ENCODE measurements at regions not wholly inside any gene's neighbourhood (a gene's known extent, or its start where the extent isn't known, plus 50 kb on each side); places are given as distances from the start of the nearest gene placed in this dataset.
A peak's percentile ranks its signal among the peaks of the same experiment; 100 is the strongest.
"Not testable (repeated sequence)": the region's sequence is repeated elsewhere in the genome, so short reads cannot be mapped to it uniquely, and the experiment has no call there.

- no peak for DNase-seq (ENCODE audit: low spot score)
Observed at GRCh38 chr9:31958572-31958971, 425.9 kb upstream of the ACO1 start.

- DNase-seq (ENCODE audit: low spot score) = no peak
Observed at GRCh38 chr9:31969552-31969951, 414.9 kb upstream of the ACO1 start.

- no peak for DNase-seq (ENCODE audit: low spot score)
Observed at GRCh38 chr9:31983895-31984294, 400.5 kb upstream of the ACO1 start.

- DNase-seq (ENCODE audit: low spot score) = no peak
Observed at GRCh38 chr9:31996331-31996730, 388.1 kb upstream of the ACO1 start.

GRCh38 chr9:32004431-32005076, 379.9 kb upstream of the ACO1 start:
- DNase-seq (ENCODE audit: low spot score) = peak; percentile 5

- DNase-seq (ENCODE audit: low spot score) = no peak
Observed at GRCh38 chr9:32010322-32010721, 374.1 kb upstream of the ACO1 start.

GRCh38 chr9:32011049-32011448, 373.4 kb upstream of the ACO1 start:
- DNase-seq (ENCODE audit: low spot score) = no peak

- no peak for DNase-seq (ENCODE audit: low spot score)
Observed at GRCh38 chr9:32015795-32016194, 368.6 kb upstream of the ACO1 start.

- DNase-seq (ENCODE audit: low spot score) = no peak
Observed at GRCh38 chr9:32045513-32045912, 338.9 kb upstream of the ACO1 start.

GRCh38 chr9:32067261-32067660, 317.2 kb upstream of the ACO1 start:
- DNase-seq (ENCODE audit: low spot score) = no peak

- DNase-seq (ENCODE audit: low spot score) = peak; percentile 4
Observed at GRCh38 chr9:32069169-32069813, 315.2 kb upstream of the ACO1 start.

GRCh38 chr9:32069969-32070368, 314.5 kb upstream of the ACO1 start:
- no peak for DNase-seq (ENCODE audit: low spot score)

- no peak for DNase-seq (ENCODE audit: low spot score)
Observed at GRCh38 chr9:32072570-32072969, 311.9 kb upstream of the ACO1 start.

GRCh38 chr9:32092031-32092430, 292.4 kb upstream of the ACO1 start:
- DNase-seq (ENCODE audit: low spot score) = no peak

GRCh38 chr9:32117291-32117690, 267.2 kb upstream of the ACO1 start:
- DNase-seq (ENCODE audit: low spot score) = no peak

- no peak for DNase-seq (ENCODE audit: low spot score)
Observed at GRCh38 chr9:32128546-32128945, 255.9 kb upstream of the ACO1 start.

- not testable (repeated sequence) for DNase-seq (ENCODE audit: low spot score)
Observed at GRCh38 chr9:32130709-32131108, 253.7 kb upstream of the ACO1 start.

- DNase-seq (ENCODE audit: low spot score) = no peak
Observed at GRCh38 chr9:32136700-32137339, 247.6 kb upstream of the ACO1 start.

GRCh38 chr9:32142074-32142473, 242.4 kb upstream of the ACO1 start:
- DNase-seq (ENCODE audit: low spot score) = no peak

- DNase-seq (ENCODE audit: low spot score) = not testable (repeated sequence)
Observed at GRCh38 chr9:32148553-32148952, 235.9 kb upstream of the ACO1 start.

- no peak for DNase-seq (ENCODE audit: low spot score)
Observed at GRCh38 chr9:32161209-32161608, 223.2 kb upstream of the ACO1 start.

- DNase-seq (ENCODE audit: low spot score) = no peak
Observed at GRCh38 chr9:32161720-32162119, 222.7 kb upstream of the ACO1 start.

GRCh38 chr9:32166316-32166715, 218.1 kb upstream of the ACO1 start:
- DNase-seq (ENCODE audit: low spot score) = not testable (repeated sequence)

GRCh38 chr9:32171339-32171738, 213.1 kb upstream of the ACO1 start:
- no peak for DNase-seq (ENCODE audit: low spot score)

All from LoVo (cell line).